HL-60 (cell line): ENCODE measurements at regions not wholly inside any gene's neighbourhood (a gene's known extent, or its start where the extent isn't known, plus 50 kb on each side); places are given as distances from the start of the nearest gene placed in this dataset.

ENCODE experiments used
- DNase-seq, 2 experiments: peaks; one replicate each; pipeline ENCODE4 v3.0.0-alpha.2; 2010 to 2020; ENCODE audit warnings: low read depth in 1 of 2, low spot score in 1 of 2
- H3K27ac ChIP-seq: fragments of 250-450 bp; sonication (Bioruptor Pico); replicated peaks from 2 replicates; pipeline ENCODE4 v1.5.1; 2020; ENCODE audit warnings: mild to moderate bottlenecking, moderate library complexity
- H3K27me3 ChIP-seq: fragments of 250-450 bp; sonication (Bioruptor Pico); 2 replicates; pipeline ENCODE4 v1.5.1; 2021; ENCODE audit warnings: mild to moderate bottlenecking, moderate library complexity; ENCODE audit not compliant: insufficient read depth, poor library complexity, severe bottlenecking
- H3K4me3 ChIP-seq: replicated peaks from 2 replicates; pipeline ENCODE4 v1.5.1; 2011; ENCODE audit warnings: mild to moderate bottlenecking, control low read depth, low read length; ENCODE audit not compliant: insufficient read depth
- CTCF ChIP-seq: IDR thresholded peaks from one replicate; pipeline ENCODE4 v1.5.1; 2011; ENCODE audit warnings: low read length, control low read depth, inconsistent platforms; ENCODE audit not compliant: insufficient read depth
- GABPA ChIP-seq: IDR thresholded peaks from 2 replicates; pipeline ENCODE4 v1.6.1; 2012; ENCODE audit warnings: low read depth
- POLR2AphosphoS5 ChIP-seq: IDR thresholded peaks from 2 replicates; pipeline ENCODE4 v1.6.1; 2012; ENCODE audit warnings: low read depth
- REST ChIP-seq: IDR thresholded peaks from 2 replicates; pipeline ENCODE4 v1.6.1; 2012; ENCODE audit warnings: low read depth; ENCODE audit not compliant: insufficient replicate concordance
- SPI1 ChIP-seq: IDR thresholded peaks from 2 replicates; pipeline ENCODE4 v1.6.1; 2012; ENCODE audit warnings: low read depth, mild to moderate bottlenecking, borderline replicate concordance

- no peak overlapping the region for H3K27ac ChIP-seq
- TF ChIP-seq POLR2AphosphoS5 (no peak), SPI1 (no peak), REST (no peak), CTCF (no peak), GABPA (no peak)
- H3K4me3 ChIP-seq, result no peak overlapping the region
- H3K27me3 ChIP-seq, result no peaks in the 10 kb centered on the region
- no peak for DNase-seq
Measured at GRCh38 chr13:66218583-66218982, 1011.6 kb downstream of the PCDH9 start.

- DNase-seq, result no peak
- TF ChIP-seq POLR2AphosphoS5 (no peak), CTCF (no peak), GABPA (no peak), SPI1 (no peak), REST (no peak)
Measured at GRCh38 chr13:66216728-66217127, 1013.4 kb downstream of the PCDH9 start.

GRCh38 chr13:66214467-66214866 is 1015.7 kb downstream of the PCDH9 start:
- H3K4me3 ChIP-seq, result no peak overlapping the region
- no peak overlapping the region for H3K27ac ChIP-seq
- no peaks in the 10 kb centered on the region for H3K27me3 ChIP-seq
- DNase-seq, result no peak
- TF ChIP-seq REST (no peak), GABPA (no peak), CTCF (no peak), SPI1 (no peak), POLR2AphosphoS5 (no peak)

More at GRCh38 chr13:66216728-66217127, 1013.4 kb downstream of the PCDH9 start:
- no peak overlapping the region for H3K4me3 ChIP-seq
- H3K27ac ChIP-seq, result no peak overlapping the region
- H3K27me3 ChIP-seq, result no peaks in the 10 kb centered on the region
